GM18502 (cell line): ENCODE measurements at regions not wholly inside any gene's neighbourhood (a gene's known extent, or its start where the extent isn't known, plus 50 kb on each side); places are given as distances from the start of the nearest gene placed in this dataset.

Source experiments
- ATAC-seq: cut with Tn5 transposase; IDR thresholded peaks from one replicate; pipeline ENCODE4 v1.9.1; 2021; ENCODE audit warnings: mild to moderate bottlenecking; ENCODE audit not compliant: unreplicated experiment, poor library complexity

DNA sequence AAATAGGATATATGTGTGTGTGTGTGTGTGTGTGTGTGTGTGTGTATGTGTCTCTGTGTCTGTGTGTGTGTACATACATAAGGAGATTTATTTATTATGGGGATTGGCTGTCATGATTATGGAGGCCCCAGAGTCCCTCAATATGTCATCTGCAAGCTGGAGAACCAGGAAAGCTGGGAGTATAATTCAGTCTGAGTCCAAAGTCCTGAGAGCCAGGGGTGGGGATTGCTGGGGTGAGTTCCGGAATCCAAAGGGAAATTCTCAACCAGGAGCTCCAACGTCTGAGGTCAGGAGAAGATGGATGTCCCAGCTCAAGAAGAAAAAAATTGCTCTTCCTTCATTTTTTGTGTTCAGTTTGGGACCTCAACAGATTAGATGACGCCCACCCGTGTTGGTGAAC lies 50.7 kb upstream of the PLPP4 start:
- no peak for ATAC-seq
